ENCODE measurements at regions not wholly inside any gene's neighbourhood (a gene's known extent, or its start where the extent isn't known, plus 50 kb on each side); places are given as distances from the start of the nearest gene placed in this dataset.
"Not testable (repeated sequence)": the region's sequence is repeated elsewhere in the genome, so short reads cannot be mapped to it uniquely, and the experiment has no call there.

- Histone ChIP-seq H3K4me3 (ENCODE audit: low read depth, low read length) (no peak overlapping the region), H3K4me1 (no peaks in the 10 kb centered on the region), H3K27me3 (replicated peaks; ENCODE audit: control insufficient read depth, insufficient read depth, low read length) (no peaks in the 10 kb centered on the region), H3K9me3 (no peaks in the 10 kb centered on the region), H3K36me3 (ENCODE audit: control insufficient read depth, insufficient read depth, low read length) (no peaks in the 10 kb centered on the region)
- H3K4me3 Mint-ChIP-seq (ENCODE audit: unreplicated experiment): no peak overlapping the region
- ChIA-PET CTCF (interaction anchor here (0.6 kb wide), 1 partner anchor 1566 kb away, joined by 8 read pairs; no protein-coding TSS in a partner anchor), POLR2A (no interaction called here)
- no peak overlapping the region for H3K27ac Mint-ChIP-seq (ENCODE audit: unreplicated experiment)
- no peaks in the 10 kb centered on the region for H3K4me1 Mint-ChIP-seq (ENCODE audit: low read depth, unreplicated experiment)
- BruUV-seq (replicated peaks): no TSS peak
- H3K27me3 Mint-ChIP-seq (ENCODE audit: insufficient read depth, unreplicated experiment): peaks cover 4% of the 10 kb centered on the region
- no peak for TF ChIP-seq CTCF (IDR thresholded peaks at IDR 0.05; ENCODE audit: insufficient read depth in 1 of 2, low read depth in 1 of 2, low read length in 1 of 2, severe bottlenecking in 1 of 2, unreplicated experiment in 1 of 2)
- no peaks in the 10 kb centered on the region for H3K36me3 Mint-ChIP-seq (ENCODE audit: insufficient read depth, unreplicated experiment)
- intact Hi-C loops (cut with micrococcal nuclease; ENCODE audit: unreplicated experiment): no loop called here
- H3K9me3 Mint-ChIP-seq (ENCODE audit: unreplicated experiment): no peaks in the 10 kb centered on the region
- no peak for DNase-seq
These were observed 147.5 kb upstream of the HS3ST4 start for GRCh38 chr16:25544294-25544693.

- Histone ChIP-seq H3K4me3 (ENCODE audit: low read depth, low read length) (no peak overlapping the region), H3K4me1 (no peaks in the 10 kb centered on the region), H3K9me3 (no peaks in the 10 kb centered on the region), H3K27me3 (replicated peaks; ENCODE audit: control insufficient read depth, insufficient read depth, low read length) (no peaks in the 10 kb centered on the region), H3K36me3 (ENCODE audit: control insufficient read depth, insufficient read depth, low read length) (no peaks in the 10 kb centered on the region)
- H3K36me3 Mint-ChIP-seq (ENCODE audit: insufficient read depth, unreplicated experiment): no peaks in the 10 kb centered on the region
- no peak overlapping the region for H3K4me3 Mint-ChIP-seq (ENCODE audit: unreplicated experiment)
- DNase-seq: no peak
- BruUV-seq (replicated peaks): no TSS peak
- TF ChIP-seq CTCF (IDR thresholded peaks at IDR 0.05; ENCODE audit: insufficient read depth in 1 of 2, low read depth in 1 of 2, low read length in 1 of 2, severe bottlenecking in 1 of 2, unreplicated experiment in 1 of 2): no peak
- CTCF ChIA-PET: no interaction called here
- intact Hi-C loops (cut with micrococcal nuclease; ENCODE audit: unreplicated experiment): no loop called here
- POLR2A ChIA-PET: no interaction called here
- peaks cover 4% of the 10 kb centered on the region for H3K27me3 Mint-ChIP-seq (ENCODE audit: insufficient read depth, unreplicated experiment)
- no peaks in the 10 kb centered on the region for H3K9me3 Mint-ChIP-seq (ENCODE audit: unreplicated experiment)
- H3K27ac Mint-ChIP-seq (ENCODE audit: unreplicated experiment): no peak overlapping the region
- no peaks in the 10 kb centered on the region for H3K4me1 Mint-ChIP-seq (ENCODE audit: low read depth, unreplicated experiment)
These were observed 149.5 kb upstream of the HS3ST4 start for GRCh38 chr16:25542306-25542705.

- H3K4me1 Mint-ChIP-seq (ENCODE audit: low read depth, unreplicated experiment); H3K4me1 ChIP-seq; H3K27ac Mint-ChIP-seq (ENCODE audit: unreplicated experiment); H3K4me3 ChIP-seq (ENCODE audit: low read depth, low read length); intact Hi-C loops (cut with micrococcal nuclease; ENCODE audit: unreplicated experiment); H3K27me3 Mint-ChIP-seq (ENCODE audit: insufficient read depth, unreplicated experiment); H3K9me3 ChIP-seq; CTCF ChIA-PET; H3K36me3 ChIP-seq (ENCODE audit: control insufficient read depth, insufficient read depth, low read length); POLR2A ChIA-PET; H3K9me3 Mint-ChIP-seq (ENCODE audit: unreplicated experiment); DNase-seq; H3K36me3 Mint-ChIP-seq (ENCODE audit: insufficient read depth, unreplicated experiment); H3K4me3 Mint-ChIP-seq (ENCODE audit: unreplicated experiment); BruUV-seq (replicated peaks); H3K27me3 ChIP-seq (replicated peaks; ENCODE audit: control insufficient read depth, insufficient read depth, low read length): not testable (repeated sequence)
These were observed 152.0 kb upstream of the HS3ST4 start for GRCh38 chr16:25539767-25540166.

- Histone ChIP-seq H3K27me3 (replicated peaks; ENCODE audit: control insufficient read depth, insufficient read depth, low read length) (no peaks in the 10 kb centered on the region), H3K4me3 (ENCODE audit: low read depth, low read length) (no peak overlapping the region), H3K36me3 (ENCODE audit: control insufficient read depth, insufficient read depth, low read length) (no peaks in the 10 kb centered on the region), H3K9me3 (no peaks in the 10 kb centered on the region), H3K4me1 (no peaks in the 10 kb centered on the region)
- TF ChIP-seq CTCF (IDR thresholded peaks at IDR 0.05; ENCODE audit: insufficient read depth in 1 of 2, low read depth in 1 of 2, low read length in 1 of 2, severe bottlenecking in 1 of 2, unreplicated experiment in 1 of 2): no peak
- Mint-ChIP-seq H3K4me3 (ENCODE audit: unreplicated experiment) (no peak overlapping the region), H3K27ac (ENCODE audit: unreplicated experiment) (no peak overlapping the region), H3K4me1 (ENCODE audit: low read depth, unreplicated experiment) (no peaks in the 10 kb centered on the region), H3K27me3 (ENCODE audit: insufficient read depth, unreplicated experiment) (peaks cover 3% of the 10 kb centered on the region), H3K36me3 (ENCODE audit: insufficient read depth, unreplicated experiment) (no peaks in the 10 kb centered on the region), H3K9me3 (ENCODE audit: unreplicated experiment) (no peaks in the 10 kb centered on the region)
- ChIA-PET CTCF (no interaction called here), POLR2A (no interaction called here)
- BruUV-seq (replicated peaks): no TSS peak
- intact Hi-C loops (cut with micrococcal nuclease; ENCODE audit: unreplicated experiment): no loop called here
- DNase-seq: no peak
These were observed 168.6 kb upstream of the HS3ST4 start for GRCh38 chr16:25523183-25523582.

Measured in Caco-2 (cell line).